Ishikawa (cell line): ENCODE measurements at regions not wholly inside any gene's neighbourhood (a gene's known extent, or its start where the extent isn't known, plus 50 kb on each side); places are given as distances from the start of the nearest gene placed in this dataset.

Experiments used
- CEBPB ChIP-seq: IDR thresholded peaks from 2 replicates; pipeline ENCODE4 v1.6.1; 2012
- CREB1 ChIP-seq: IDR thresholded peaks from 2 replicates; pipeline ENCODE4 v1.6.1; 2012; ENCODE audit warnings: low read depth
- EGR1 ChIP-seq: IDR thresholded peaks from 2 replicates; pipeline ENCODE4 v1.6.1; 2012
- EP300 ChIP-seq: IDR thresholded peaks from 2 replicates; pipeline ENCODE4 v1.6.1; 2012; ENCODE audit warnings: borderline replicate concordance
- FOXM1 ChIP-seq: IDR thresholded peaks from 2 replicates; pipeline ENCODE4 v1.6.1; 2012; ENCODE audit warnings: low read depth, borderline replicate concordance
- MAX ChIP-seq: IDR thresholded peaks from 2 replicates; pipeline ENCODE4 v1.6.1; 2012
- NFIC ChIP-seq: IDR thresholded peaks from 2 replicates; pipeline ENCODE4 v1.6.1; 2012
- RAD21 ChIP-seq: IDR thresholded peaks from 2 replicates; pipeline ENCODE4 v1.6.1; 2012; ENCODE audit warnings: low read depth
- REST ChIP-seq: IDR thresholded peaks from 2 replicates; pipeline ENCODE4 v1.6.1; 2012; ENCODE audit warnings: low read depth, mild to moderate bottlenecking
- TAF1 ChIP-seq: IDR thresholded peaks from 2 replicates; pipeline ENCODE4 v1.6.1; 2012; ENCODE audit warnings: low read depth, mild to moderate bottlenecking
- TCF12 ChIP-seq: IDR thresholded peaks from 2 replicates; pipeline ENCODE4 v1.6.1; 2012; ENCODE audit warnings: low read depth
- TEAD4 ChIP-seq: IDR thresholded peaks from 2 replicates; pipeline ENCODE4 v1.6.1; 2012
- USF1 ChIP-seq: IDR thresholded peaks from 2 replicates; pipeline ENCODE4 v1.6.1; 2012
- YY1 ChIP-seq: IDR thresholded peaks from 2 replicates; pipeline ENCODE4 v1.6.1; 2012; ENCODE audit warnings: low read depth
- ZBTB7A ChIP-seq: IDR thresholded peaks from 2 replicates; pipeline ENCODE4 v1.6.1; 2012; ENCODE audit warnings: low read depth

DNA sequence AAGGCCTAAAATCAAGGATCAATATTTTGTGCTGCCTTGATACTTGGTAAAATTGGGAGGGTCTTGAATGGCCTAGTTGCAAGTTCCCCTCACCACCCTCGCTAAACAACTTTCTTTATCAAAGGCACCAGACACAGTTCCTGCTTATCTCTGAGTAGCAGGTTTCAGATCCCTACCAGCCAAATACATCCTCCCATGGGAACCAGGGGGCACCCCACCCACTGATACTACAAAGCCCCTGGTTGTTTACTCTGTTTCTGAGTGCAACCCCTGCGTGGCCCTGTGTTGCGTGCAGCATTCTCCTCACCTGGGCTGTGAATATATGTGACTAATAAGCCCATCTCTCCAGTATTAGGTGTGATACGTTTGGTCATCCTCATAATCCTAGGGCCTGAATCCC is 314.9 kb downstream of the DRD1 start:
- TF ChIP-seq TCF12, result no peak
- no peak for TF ChIP-seq NFIC
- TF ChIP-seq CREB1, result no peak
- no peak for TF ChIP-seq USF1
- no peak for TF ChIP-seq FOXM1
- TF ChIP-seq EGR1, result no peak
- TF ChIP-seq EP300, result no peak
- TF ChIP-seq MAX, result no peak
- TF ChIP-seq RAD21, result no peak

DNA sequence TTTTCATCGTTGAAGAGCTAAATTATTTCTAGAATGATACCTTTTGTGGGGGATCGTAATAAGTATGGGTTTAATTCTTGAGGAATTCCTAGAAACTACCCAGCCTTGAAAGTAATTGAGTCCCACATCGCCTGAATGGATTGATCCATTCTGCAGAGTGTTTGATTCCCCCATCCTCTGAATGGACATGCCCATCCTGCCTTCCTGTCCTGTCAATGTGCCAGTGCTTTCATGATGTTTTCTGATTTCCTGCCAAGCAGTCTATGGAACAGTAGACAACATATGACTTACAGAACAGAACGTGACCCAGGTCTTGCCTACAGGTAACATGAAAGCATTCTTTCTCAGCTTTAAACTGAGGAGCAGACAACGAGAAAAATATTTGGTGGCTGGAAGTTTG is 319.2 kb downstream of the DRD1 start:
- TF ChIP-seq TEAD4, result no peak
- TF ChIP-seq FOXM1, result no peak

GRCh38 chr5:175124251-175124813 is 319.6 kb downstream of the DRD1 start:
- TF ChIP-seq YY1, result no peak
- TF ChIP-seq EP300, result no peak
- no peak for TF ChIP-seq NFIC
- no peak for TF ChIP-seq TAF1
- no peak for TF ChIP-seq REST
- no peak for TF ChIP-seq MAX
- no peak for TF ChIP-seq CEBPB
- no peak for TF ChIP-seq TEAD4
- TF ChIP-seq TCF12, result no peak
- TF ChIP-seq ZBTB7A, result no peak
- TF ChIP-seq USF1, result no peak
- no peak for TF ChIP-seq CREB1
- TF ChIP-seq EGR1, result no peak
- no peak for TF ChIP-seq RAD21
- TF ChIP-seq FOXM1, result no peak

DNA sequence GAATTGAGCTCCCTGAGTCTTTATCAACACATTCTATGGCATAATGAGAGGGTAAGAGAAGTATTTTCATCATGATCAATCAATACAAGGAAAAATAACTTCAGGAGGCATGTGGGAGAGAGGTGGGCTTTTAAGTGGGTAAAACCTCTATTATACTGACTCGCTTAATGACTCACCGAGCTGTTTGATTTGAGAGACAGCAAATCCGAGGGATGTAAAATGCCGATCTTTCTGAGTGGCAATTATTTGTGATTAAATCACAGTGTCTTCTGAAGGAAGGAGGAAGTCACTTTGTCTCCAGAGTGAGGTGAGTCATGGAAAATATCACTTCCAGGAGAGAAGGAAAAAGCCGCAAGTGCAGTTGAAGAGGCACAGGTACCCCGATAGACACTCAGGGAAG is 320.4 kb downstream of the DRD1 start:
- TF ChIP-seq EP300, result no peak
- no peak for TF ChIP-seq NFIC
- no peak for TF ChIP-seq TEAD4
- TF ChIP-seq EGR1, result no peak
- TF ChIP-seq RAD21, result no peak
- no peak for TF ChIP-seq CEBPB
- TF ChIP-seq ZBTB7A, result no peak
- TF ChIP-seq REST, result no peak
- no peak for TF ChIP-seq TCF12
- no peak for TF ChIP-seq FOXM1
- no peak for TF ChIP-seq MAX
- no peak for TF ChIP-seq YY1
- no peak for TF ChIP-seq TAF1
- TF ChIP-seq CREB1, result no peak
- no peak for TF ChIP-seq USF1

- no peak for TF ChIP-seq MAX
- TF ChIP-seq NFIC, result no peak
- TF ChIP-seq RAD21, result no peak
- no peak for TF ChIP-seq ZBTB7A
- TF ChIP-seq YY1, result no peak
- no peak for TF ChIP-seq TEAD4
- no peak for TF ChIP-seq CEBPB
- TF ChIP-seq CREB1, result no peak
- no peak for TF ChIP-seq REST
- no peak for TF ChIP-seq TCF12
- no peak for TF ChIP-seq USF1
- TF ChIP-seq TAF1, result no peak
- TF ChIP-seq EGR1, result no peak
- no peak for TF ChIP-seq EP300
- TF ChIP-seq FOXM1, result no peak
Measured at GRCh38 chr5:175121457-175121856, 322.5 kb downstream of the DRD1 start.
